ENCODE measurements at regions not wholly inside any gene's neighbourhood (a gene's known extent, or its start where the extent isn't known, plus 50 kb on each side); places are given as distances from the start of the nearest gene placed in this dataset.
"Not testable (repeated sequence)": the region's sequence is repeated elsewhere in the genome, so short reads cannot be mapped to it uniquely, and the experiment has no call there.

DNA sequence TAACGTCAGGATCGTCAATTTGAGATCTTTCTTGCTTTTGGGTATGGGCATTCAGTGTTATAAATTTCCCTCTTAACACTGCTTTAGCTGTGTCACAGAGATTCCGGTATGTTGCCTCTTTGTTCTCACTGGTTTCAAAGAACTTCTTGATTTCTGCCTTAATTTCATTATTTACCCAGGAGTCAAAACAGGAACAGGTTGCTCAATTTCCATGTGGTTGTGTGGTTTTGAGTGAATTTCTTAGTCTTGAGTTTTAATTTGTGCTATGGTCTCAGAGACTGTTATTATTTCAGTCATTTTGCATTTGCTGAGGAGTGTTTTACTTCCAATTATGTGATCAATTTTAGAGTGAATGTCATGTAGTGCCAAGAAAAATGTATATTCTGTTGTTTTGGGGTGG lies 153.1 kb downstream of the PCDH17 start:
- no peak for DNase-seq

- no peak for DNase-seq
Measured at GRCh38 chr13:57787058-57787791, 155.7 kb downstream of the PCDH17 start.

GRCh38 chr13:57799624-57800023 lies 168.1 kb downstream of the PCDH17 start:
- DNase-seq: no peak

DNA sequence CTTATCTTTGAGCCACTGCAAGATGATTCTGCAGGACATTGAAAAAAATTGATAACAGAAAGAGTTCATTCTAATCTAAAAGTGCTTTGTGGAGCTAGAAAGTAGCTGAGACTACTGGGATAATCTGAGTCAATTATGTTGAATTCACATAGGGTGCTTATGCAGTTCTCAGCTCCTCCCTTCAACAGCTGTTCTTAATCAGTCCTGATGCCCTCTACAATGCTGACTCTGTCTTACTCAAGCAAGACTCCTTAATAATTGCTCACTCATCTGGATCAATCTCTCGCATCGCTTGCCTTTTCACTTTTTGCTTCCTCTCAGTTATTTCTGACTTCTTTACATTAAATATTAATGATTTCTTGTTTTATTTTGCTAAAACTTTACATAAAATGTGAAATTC lies 182.1 kb downstream of the PCDH17 start:
- no peak for DNase-seq

GRCh38 chr13:57815600-57815999 lies 184.1 kb downstream of the PCDH17 start:
- no peak for DNase-seq

DNA sequence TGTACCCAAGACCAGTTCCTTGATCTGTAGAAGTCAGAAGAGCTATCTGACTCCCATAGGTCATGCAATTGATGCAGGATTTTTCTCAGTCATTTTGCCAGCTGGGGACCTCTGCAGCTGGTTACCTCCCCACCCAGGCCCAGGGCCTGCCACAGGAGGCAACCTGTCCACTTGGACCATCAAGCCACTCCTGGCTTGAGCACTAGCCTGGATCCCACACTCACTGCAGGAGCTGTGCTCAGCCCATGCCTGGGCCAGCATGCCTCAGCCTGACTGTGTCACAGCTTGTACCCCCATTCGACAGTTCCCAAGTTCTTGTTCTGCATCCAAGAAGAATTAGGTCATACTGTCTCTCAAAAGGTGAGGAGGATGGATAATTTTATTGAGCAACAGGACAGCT lies 189.4 kb downstream of the PCDH17 start:
- DNase-seq: no peak

- DNase-seq: no peak
Measured at GRCh38 chr13:57823704-57824103, 192.2 kb downstream of the PCDH17 start.

DNA sequence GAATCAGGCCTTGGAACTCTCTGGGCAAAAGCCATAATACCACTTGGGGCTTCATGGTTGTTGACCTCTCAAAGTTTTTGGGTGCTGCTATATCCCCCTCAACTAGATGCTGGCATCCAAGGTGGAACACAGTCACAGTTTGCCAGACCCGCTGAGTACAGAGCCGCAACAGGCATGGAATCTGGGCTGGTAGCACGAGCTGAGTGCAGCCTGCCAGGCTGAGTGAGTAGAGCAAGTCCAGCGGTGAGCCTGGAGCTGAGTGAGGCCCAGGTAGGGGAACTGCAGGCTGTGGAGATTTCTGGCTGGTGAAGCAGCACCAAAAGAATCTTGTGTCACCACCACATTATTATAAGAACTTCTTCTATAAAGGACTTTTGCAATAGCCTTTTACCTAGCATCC lies 192.6 kb downstream of the PCDH17 start:
- DNase-seq: no peak

- no peak for DNase-seq
Measured at GRCh38 chr13:57825066-57825465, 193.5 kb downstream of the PCDH17 start.

DNA sequence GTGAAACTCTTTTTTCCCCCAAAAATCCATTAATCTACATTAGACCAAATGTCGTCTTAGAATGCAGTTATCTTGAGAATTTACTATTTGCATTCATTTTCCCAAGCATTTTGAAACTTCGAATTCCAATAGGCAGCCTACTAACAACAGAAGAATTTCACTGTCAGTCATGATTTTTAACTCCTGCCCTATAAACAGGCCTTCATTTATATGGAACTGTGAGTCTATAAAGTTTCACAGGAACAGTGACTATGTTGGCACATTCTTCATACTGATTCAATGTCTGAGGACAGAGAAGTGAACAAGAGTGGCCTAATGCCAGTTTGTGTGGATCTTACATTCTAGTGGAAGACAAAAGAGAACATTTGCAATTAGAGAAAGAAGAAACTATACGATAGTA lies 198.0 kb downstream of the PCDH17 start:
- DNase-seq: no peak

GRCh38 chr13:57832187-57832586 lies 200.6 kb downstream of the PCDH17 start:
- DNase-seq: no peak

- DNase-seq: no peak
Measured at GRCh38 chr13:57837801-57838200, 206.3 kb downstream of the PCDH17 start.

DNA sequence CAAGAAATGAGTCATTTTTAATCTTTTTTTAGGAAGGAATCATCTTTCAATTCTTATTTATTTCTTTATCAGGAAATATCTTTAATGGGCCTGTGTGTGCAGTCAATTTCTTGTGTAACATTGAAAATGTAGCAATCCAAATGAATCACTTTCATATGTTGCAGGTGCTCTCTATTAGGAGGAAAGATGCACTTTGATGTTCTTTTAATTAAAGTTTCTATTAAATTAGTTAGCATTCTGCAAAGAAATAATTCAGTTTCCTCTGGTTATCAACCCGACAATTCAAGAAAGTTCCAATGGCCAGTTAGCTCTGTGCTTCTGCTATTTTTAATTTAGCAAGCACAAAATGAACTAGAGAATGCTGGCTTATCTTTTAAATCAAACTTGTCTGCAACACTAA lies 212.0 kb downstream of the PCDH17 start:
- no peak for DNase-seq

GRCh38 chr13:57846600-57847173 lies 215.1 kb downstream of the PCDH17 start:
- DNase-seq: no peak

DNA sequence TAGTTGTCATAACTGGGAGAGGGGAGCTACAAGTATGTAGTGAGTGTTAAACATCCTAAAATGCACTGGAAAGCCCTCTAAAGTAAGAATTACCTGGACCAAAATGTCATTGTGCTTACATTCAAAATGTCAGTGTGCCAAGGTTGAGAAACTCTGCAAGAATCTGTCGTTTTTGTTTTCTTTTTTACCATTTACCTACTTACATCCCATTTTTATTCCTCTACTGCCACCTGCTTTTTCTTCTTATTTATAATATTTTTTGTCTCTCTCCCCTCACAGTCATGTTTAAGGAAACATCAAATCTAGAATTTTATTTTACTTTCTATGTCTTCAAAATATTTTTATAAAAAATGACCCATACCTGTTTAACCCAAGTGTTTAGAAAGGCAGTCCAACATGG lies 226.4 kb downstream of the PCDH17 start:
- DNase-seq: no peak

- DNase-seq: no peak
Measured at GRCh38 chr13:57858376-57858775, 226.8 kb downstream of the PCDH17 start.

DNA sequence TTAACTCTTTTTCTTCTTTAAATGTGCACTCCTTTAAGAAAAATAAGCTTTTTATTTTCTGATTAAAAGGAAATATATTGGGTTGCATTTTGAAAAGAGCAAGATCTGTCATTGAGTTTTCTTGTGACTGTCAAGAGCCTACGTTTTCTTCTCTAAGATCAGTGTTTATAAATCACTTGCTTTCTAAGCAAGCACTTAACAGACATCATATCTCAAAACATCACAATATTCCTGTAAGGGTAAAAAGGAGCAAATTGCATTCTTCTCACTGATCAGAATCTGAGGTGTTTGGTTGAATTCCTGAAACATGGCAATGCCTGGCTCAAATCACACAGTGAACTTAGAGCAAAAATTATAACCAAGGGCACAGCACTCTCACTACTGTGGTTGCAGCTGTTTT lies 231.3 kb downstream of the PCDH17 start:
- no peak for DNase-seq

GRCh38 chr13:57865600-57866294 lies 234.2 kb downstream of the PCDH17 start:
- DNase-seq: no peak

GRCh38 chr13:57874530-57874929 lies 243.0 kb downstream of the PCDH17 start:
- no peak for DNase-seq

DNA sequence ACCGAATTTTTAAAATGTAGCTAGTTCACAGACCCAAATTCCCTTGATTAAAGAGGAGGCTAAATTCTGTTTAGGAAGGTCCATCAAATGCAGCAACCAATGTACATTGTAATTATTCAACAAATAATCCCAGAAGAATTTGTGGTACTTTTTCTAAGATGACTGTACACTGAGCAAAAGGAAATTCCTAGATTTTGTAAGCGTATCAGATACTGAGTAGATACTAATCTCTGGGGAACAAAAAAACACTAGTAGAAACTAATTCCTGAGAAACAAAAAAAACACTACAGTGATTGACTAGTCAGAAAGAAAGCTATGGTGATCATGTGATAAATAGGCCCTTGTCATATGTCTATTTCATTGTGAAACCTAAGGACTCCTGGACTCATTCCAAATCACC lies 246.1 kb downstream of the PCDH17 start:
- no peak for DNase-seq

- DNase-seq: no peak
Measured at GRCh38 chr13:57878291-57878690, 246.7 kb downstream of the PCDH17 start.

- DNase-seq: no peak
Measured at GRCh38 chr13:57897225-57897624, 265.7 kb downstream of the PCDH17 start.

GRCh38 chr13:57899096-57899495 lies 267.6 kb downstream of the PCDH17 start:
- DNase-seq: no peak

GRCh38 chr13:57909833-57910232 lies 278.3 kb downstream of the PCDH17 start:
- not testable (repeated sequence) for DNase-seq

All from stimulated activated naive CD4-positive, alpha-beta T cell treated with Interleukin-2 at 50 U/mL for 16 hours (primary cell).